CD14-positive monocyte (primary cell): ENCODE measurements at regions not wholly inside any gene's neighbourhood (a gene's known extent, or its start where the extent isn't known, plus 50 kb on each side); places are given as distances from the start of the nearest gene placed in this dataset.

Experiments used
- DNase-seq, 3 donors: peaks; one replicate each; pipeline ENCODE4 v3.0.0-alpha.2; 2011 to 2022
- H2AFZ ChIP-seq: 2 replicates; pipeline ENCODE4 v1.6.0; 2012; ENCODE audit warnings: mild to moderate bottlenecking, low read depth, low read length, inconsistent platforms; ENCODE audit not compliant: insufficient read depth, poor library complexity, severe bottlenecking
- H3K27ac ChIP-seq, 2 donors: 1 replicate in 1 of 2; 2 replicates in 1 of 2; pipeline ENCODE4 v1.5.1; 2012 to 2013; ENCODE audit warnings: low read length in 2 of 2, control low read depth in 1 of 2, inconsistent platforms in 1 of 2, low read depth in 1 of 2, mild to moderate bottlenecking in 1 of 2
- H3K27me3 ChIP-seq, 2 donors: one replicate each; pipeline versions ENCODE4 v1.6.0 to v1.6.1; 2011 to 2013; ENCODE audit warnings: low read length in 2 of 2; ENCODE audit not compliant: control insufficient read depth in 2 of 2, insufficient read depth in 2 of 2
- H3K36me3 ChIP-seq, 2 donors: replicated peaks in 1 of 2; 1 replicate in 1 of 2; 2 replicates in 1 of 2; pipeline versions ENCODE4 v1.5.1 to v1.6.1; 2012 to 2013; ENCODE audit warnings: low read length in 2 of 2, control low read depth in 1 of 2, inconsistent platforms in 1 of 2, mild to moderate bottlenecking in 1 of 2; ENCODE audit not compliant: insufficient read depth in 2 of 2, control insufficient read depth in 1 of 2
- H3K4me1 ChIP-seq, 2 donors: 1 replicate in 1 of 2; 2 replicates in 1 of 2; pipeline versions ENCODE4 v1.5.1 to v1.6.1; 2012 to 2013; ENCODE audit warnings: low read length in 2 of 2, control low read depth in 1 of 2, inconsistent platforms in 1 of 2, mild to moderate bottlenecking in 1 of 2, moderate library complexity in 1 of 2; ENCODE audit not compliant: insufficient read depth in 2 of 2, control insufficient read depth in 1 of 2
- H3K4me2 ChIP-seq: replicated peaks from 2 replicates; pipeline ENCODE3; 2012; ENCODE audit warnings: low read length, moderate library complexity, mild to moderate bottlenecking; ENCODE audit not compliant: poor library complexity, severe bottlenecking; ENCODE audit errors: extremely low read depth
- H3K4me3 ChIP-seq, 3 experiments: fragments of 200-600 bp in 1 of 3; sonication (generic) in 1 of 3; replicated peaks in 1 of 3; 1 replicate in 2 of 3; 2 replicates in 1 of 3; pipeline ENCODE4 v1.5.1; 2011 to 2013; ENCODE audit warnings: low read length in 3 of 3, mild to moderate bottlenecking in 3 of 3, control low read depth in 2 of 3, low read depth in 2 of 3, inconsistent platforms in 1 of 3, moderate library complexity in 1 of 3
- H3K79me2 ChIP-seq: 2 replicates; pipeline ENCODE4 v1.6.0; 2012; ENCODE audit warnings: mild to moderate bottlenecking, control low read depth, inconsistent platforms, low read length, moderate library complexity; ENCODE audit not compliant: insufficient read depth
- H3K9ac ChIP-seq: 2 replicates; pipeline ENCODE4 v1.6.0; 2017; ENCODE audit warnings: low read length, mild to moderate bottlenecking; ENCODE audit not compliant: insufficient read depth, poor library complexity, severe bottlenecking
- H3K9me3 ChIP-seq, 2 donors: replicated peaks in 1 of 2; 1 replicate in 1 of 2; 2 replicates in 1 of 2; pipeline versions ENCODE4 v1.5.1 to v1.6.1; 2012 to 2013; ENCODE audit warnings: low read length in 2 of 2, control low read depth in 1 of 2; ENCODE audit not compliant: control insufficient read depth in 1 of 2, insufficient read depth in 1 of 2
- H4K20me1 ChIP-seq: 2 replicates; pipeline ENCODE4 v1.6.0; 2012; ENCODE audit warnings: mild to moderate bottlenecking, low read length, control low read depth, moderate library complexity; ENCODE audit not compliant: insufficient read depth
- H3K27ac Mint-ChIP-seq, 7 donors: one replicate each; pipeline ENCODE4 v1.8.0; 2020; ENCODE audit warnings: mild to moderate bottlenecking in 7 of 7, mixed read lengths in 7 of 7, moderate library complexity in 6 of 7, inconsistent platforms in 2 of 7
- H3K27me3 Mint-ChIP-seq, 3 donors: one replicate each; pipeline ENCODE4 v1.8.0; 2021 to 2022; ENCODE audit warnings: low read depth in 3 of 3, mild to moderate bottlenecking in 3 of 3, mixed read lengths in 3 of 3, moderate library complexity in 3 of 3, inconsistent platforms in 1 of 3
- H3K36me3 Mint-ChIP-seq, 2 donors: one replicate each; pipeline ENCODE4 v1.8.0; 2020; ENCODE audit warnings: mixed read lengths in 2 of 2, inconsistent platforms in 1 of 2, mild to moderate bottlenecking in 1 of 2
- H3K4me1 Mint-ChIP-seq: one replicate; pipeline ENCODE4 v1.8.0; 2020; ENCODE audit warnings: mild to moderate bottlenecking, mixed read lengths
- H3K4me3 Mint-ChIP-seq, 2 donors: one replicate each; pipeline ENCODE4 v1.8.0; 2020; ENCODE audit warnings: mild to moderate bottlenecking in 2 of 2, mixed read lengths in 2 of 2, moderate library complexity in 1 of 2
- H3K9me3 Mint-ChIP-seq, 7 donors: one replicate each; pipeline ENCODE4 v1.8.0; 2020 to 2022; ENCODE audit warnings: mixed read lengths in 7 of 7, mild to moderate bottlenecking in 6 of 7, moderate library complexity in 6 of 7, inconsistent platforms in 2 of 7
- WGBS: methylation state at CpG from one replicate; pipeline ENCODE4 v1.1.5; 2013; ENCODE audit warnings: missing lambda C conversion rate; ENCODE audit not compliant: insufficient coverage; 5-methylcytosine and 5-hydroxymethylcytosine counted together
- intact Hi-C, 2 donors: fragments of 100-400 bp; cut with micrococcal nuclease; formaldehyde crosslinking; loops; one replicate each; pipeline versions ENCODE4 v1.15.0 to v1.15.1; 2023
- TF ChIP-seq, protein P1 (sequence below): fragments of 200-600 bp; IDR thresholded peaks from one replicate; pipeline ENCODE4 v1.8.0; 2022; ENCODE audit warnings: antibody characterized with exemption, mild to moderate bottlenecking

- peak; percentile 34 to 77 (median 40) for DNase-seq
- H3K4me1 Mint-ChIP-seq: peaks cover 30% of the 10 kb centered on the region
- Histone ChIP-seq H3K9me3 (peaks cover 0 to 3% of the 10 kb centered on the region in 2 donors), H2AFZ (no peak overlapping the region), H3K36me3 (peaks cover 0 to 4% of the 10 kb centered on the region in 2 donors), H3K4me3 (no peak overlapping the region), H3K79me2 (peaks cover 18% of the 10 kb centered on the region), H3K27ac (peak overlapping the region in 1 of 2 donors; percentile 58), H3K4me1 (peaks cover 20 to 29% of the 10 kb centered on the region in 2 donors), H3K4me2 (no peak overlapping the region), H4K20me1 (no peaks in the 10 kb centered on the region), H3K27me3 (no peaks in the 10 kb centered on the region), H3K9ac (no peak overlapping the region)
- H3K36me3 Mint-ChIP-seq: peaks cover 7 to 13% of the 10 kb centered on the region in 2 donors
- intact Hi-C loops: no loop called here
- TF ChIP-seq, protein P1, sequence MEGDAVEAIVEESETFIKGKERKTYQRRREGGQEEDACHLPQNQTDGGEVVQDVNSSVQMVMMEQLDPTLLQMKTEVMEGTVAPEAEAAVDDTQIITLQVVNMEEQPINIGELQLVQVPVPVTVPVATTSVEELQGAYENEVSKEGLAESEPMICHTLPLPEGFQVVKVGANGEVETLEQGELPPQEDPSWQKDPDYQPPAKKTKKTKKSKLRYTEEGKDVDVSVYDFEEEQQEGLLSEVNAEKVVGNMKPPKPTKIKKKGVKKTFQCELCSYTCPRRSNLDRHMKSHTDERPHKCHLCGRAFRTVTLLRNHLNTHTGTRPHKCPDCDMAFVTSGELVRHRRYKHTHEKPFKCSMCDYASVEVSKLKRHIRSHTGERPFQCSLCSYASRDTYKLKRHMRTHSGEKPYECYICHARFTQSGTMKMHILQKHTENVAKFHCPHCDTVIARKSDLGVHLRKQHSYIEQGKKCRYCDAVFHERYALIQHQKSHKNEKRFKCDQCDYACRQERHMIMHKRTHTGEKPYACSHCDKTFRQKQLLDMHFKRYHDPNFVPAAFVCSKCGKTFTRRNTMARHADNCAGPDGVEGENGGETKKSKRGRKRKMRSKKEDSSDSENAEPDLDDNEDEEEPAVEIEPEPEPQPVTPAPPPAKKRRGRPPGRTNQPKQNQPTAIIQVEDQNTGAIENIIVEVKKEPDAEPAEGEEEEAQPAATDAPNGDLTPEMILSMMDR: no peak
- peak overlapping the region in 1 of 2 donors; percentile 51 for H3K4me3 Mint-ChIP-seq
- WGBS: 90% methylated on average over 2 of the region's 7 CpGs
- peak overlapping the region; percentile 25 to 83 (median 57) for H3K27ac Mint-ChIP-seq
- peaks cover 0 to 8% (median 2%) of the 10 kb centered on the region in 7 donors for H3K9me3 Mint-ChIP-seq
- no peaks in the 10 kb centered on the region for H3K27me3 Mint-ChIP-seq
Observed at GRCh38 chr7:112877691-112878460, 87.7 kb upstream of the TMEM168 start.

DNA sequence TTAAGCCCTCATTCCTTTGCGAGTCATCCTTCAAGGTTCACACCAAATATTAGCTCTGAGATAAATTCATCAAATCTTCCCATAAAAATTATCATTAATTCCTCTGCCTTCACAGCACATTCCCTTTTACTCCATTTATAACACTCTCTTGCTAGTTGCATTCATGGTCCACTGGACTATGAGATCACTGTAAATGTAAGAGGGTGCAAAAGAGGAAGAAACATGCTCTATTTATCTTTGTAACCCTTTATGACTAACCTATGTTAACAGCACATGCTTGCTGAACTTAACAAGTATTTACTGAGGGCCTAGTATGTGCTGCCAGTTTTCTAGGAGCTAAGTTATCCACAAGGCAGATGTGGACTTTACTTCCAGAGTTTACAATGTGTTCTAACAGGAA lies 86.7 kb upstream of the TMEM168 start:
- intact Hi-C loops: no loop called here
- 100% methylated on average over 1 of the region's 1 CpG for WGBS
- Histone ChIP-seq H2AFZ (no peak overlapping the region), H3K9me3 (peaks cover 0 to 3% of the 10 kb centered on the region in 2 donors), H3K4me2 (no peak overlapping the region), H3K27me3 (no peaks in the 10 kb centered on the region), H3K79me2 (peaks cover 26% of the 10 kb centered on the region), H3K27ac (peak overlapping the region in 1 of 2 donors; percentile 46), H3K4me1 (peaks cover 13 to 20% of the 10 kb centered on the region in 2 donors), H3K36me3 (peaks cover 0 to 4% of the 10 kb centered on the region in 2 donors), H4K20me1 (no peaks in the 10 kb centered on the region), H3K9ac (no peak overlapping the region), H3K4me3 (no peak overlapping the region)
- Mint-ChIP-seq H3K36me3 (peaks cover 7 to 13% of the 10 kb centered on the region in 2 donors), H3K27me3 (no peaks in the 10 kb centered on the region), H3K27ac (peak overlapping the region in 1 of 7 donors; percentile 21), H3K4me1 (peaks cover 20% of the 10 kb centered on the region), H3K9me3 (peaks cover 0 to 8% (median 2%) of the 10 kb centered on the region in 7 donors), H3K4me3 (no peak overlapping the region)
- TF ChIP-seq, protein P1: no peak
- DNase-seq: peak in 1 of 3 donors; percentile 17
